Activated naive CD4-positive, alpha-beta T cell treated with anti-CD3 and anti-CD28 coated beads, Interleukin-2, amount 50 U/mL, for 16 hours (primary cell): ENCODE measurements at regions not wholly inside any gene's neighbourhood (a gene's known extent, or its start where the extent isn't known, plus 50 kb on each side); places are given as distances from the start of the nearest gene placed in this dataset.

ENCODE experiments used
- DNase-seq: peaks from one replicate; pipeline ENCODE4 v3.0.0-alpha.2; 2020

DNA sequence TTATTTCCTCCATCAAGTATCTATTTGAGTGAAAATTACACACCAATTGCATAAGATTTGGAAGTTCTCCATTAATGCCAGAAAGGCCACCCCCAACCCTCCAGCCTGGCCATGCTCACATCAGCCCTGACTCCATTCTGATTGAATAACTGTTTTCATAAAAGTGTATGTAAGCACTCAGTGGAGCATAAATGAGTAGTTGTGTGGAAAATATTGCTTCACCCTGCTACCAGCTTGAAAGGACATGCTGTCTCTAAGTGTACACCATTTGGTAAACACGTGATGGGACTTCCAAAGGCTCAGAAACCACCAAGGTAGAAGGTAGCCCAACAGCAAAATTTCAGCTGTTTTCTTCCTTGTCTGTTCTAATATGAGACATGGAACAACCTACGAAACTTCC lies 393.8 kb downstream of the ZNF385D start:
- DNase-seq, result no peak

DNA sequence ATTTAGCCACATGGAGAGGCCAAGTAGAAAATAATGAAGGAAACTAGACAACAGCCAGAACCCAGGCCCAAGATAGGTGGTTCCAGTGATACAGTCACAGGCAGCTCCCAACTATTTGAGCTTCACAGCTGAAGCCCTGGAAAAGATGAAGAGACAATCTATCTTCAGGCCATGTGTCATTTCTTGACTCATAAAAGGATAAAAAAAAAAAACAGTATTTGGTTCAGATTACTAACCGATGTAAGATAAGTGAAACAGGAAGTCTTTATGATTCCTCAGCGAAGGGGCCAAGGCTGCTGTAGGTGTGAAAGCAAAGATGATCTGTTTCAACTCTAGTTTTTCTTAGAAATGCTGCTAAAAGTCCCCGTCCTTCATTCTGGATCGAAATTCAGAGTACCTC lies 394.6 kb downstream of the ZNF385D start:
- no peak for DNase-seq

GRCh38 chr3:21345382-21345976 lies 405.5 kb downstream of the ZNF385D start:
- no peak for DNase-seq

GRCh38 chr3:21331857-21332256 lies 419.2 kb downstream of the ZNF385D start:
- DNase-seq, result no peak

DNA sequence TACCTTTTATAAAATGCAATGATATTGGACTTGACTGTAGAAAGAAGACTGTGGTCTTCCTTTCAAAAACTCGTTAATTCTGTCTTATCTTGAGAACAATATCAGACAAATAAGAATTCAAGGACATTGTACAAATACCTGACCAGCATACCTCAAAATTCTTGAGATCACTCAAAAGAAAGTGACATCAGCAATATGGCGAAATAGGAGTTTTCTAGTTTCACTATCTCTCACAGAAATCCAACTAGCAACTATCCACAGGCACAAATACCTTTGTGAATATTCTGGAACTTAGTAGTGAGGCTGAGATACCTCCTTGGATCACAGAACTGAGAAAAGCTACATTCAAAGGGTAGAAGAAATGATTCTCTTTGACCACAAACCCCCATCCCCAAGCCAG lies 419.7 kb downstream of the ZNF385D start:
- DNase-seq, result no peak

DNA sequence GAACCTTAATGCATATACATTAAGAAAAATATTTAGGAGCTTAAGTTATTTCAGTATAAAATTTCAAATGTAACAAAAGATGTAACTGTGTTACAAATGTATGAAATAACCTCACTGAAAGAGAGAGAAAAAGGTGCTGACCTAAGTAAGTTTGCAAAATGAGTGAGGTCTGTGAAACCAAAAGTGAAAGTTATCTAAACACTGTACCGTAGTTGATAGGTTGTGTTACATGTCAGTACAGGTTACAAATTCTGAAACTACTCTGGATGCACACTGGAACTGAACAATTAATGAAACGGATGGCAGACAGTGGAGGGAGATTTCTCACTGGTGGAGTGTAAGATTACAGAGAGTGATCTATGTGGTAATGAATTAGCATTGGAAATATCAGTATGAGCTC lies 420.7 kb downstream of the ZNF385D start:
- DNase-seq, result no peak

GRCh38 chr3:21328711-21329390 lies 422.2 kb downstream of the ZNF385D start:
- DNase-seq, result no peak

DNA sequence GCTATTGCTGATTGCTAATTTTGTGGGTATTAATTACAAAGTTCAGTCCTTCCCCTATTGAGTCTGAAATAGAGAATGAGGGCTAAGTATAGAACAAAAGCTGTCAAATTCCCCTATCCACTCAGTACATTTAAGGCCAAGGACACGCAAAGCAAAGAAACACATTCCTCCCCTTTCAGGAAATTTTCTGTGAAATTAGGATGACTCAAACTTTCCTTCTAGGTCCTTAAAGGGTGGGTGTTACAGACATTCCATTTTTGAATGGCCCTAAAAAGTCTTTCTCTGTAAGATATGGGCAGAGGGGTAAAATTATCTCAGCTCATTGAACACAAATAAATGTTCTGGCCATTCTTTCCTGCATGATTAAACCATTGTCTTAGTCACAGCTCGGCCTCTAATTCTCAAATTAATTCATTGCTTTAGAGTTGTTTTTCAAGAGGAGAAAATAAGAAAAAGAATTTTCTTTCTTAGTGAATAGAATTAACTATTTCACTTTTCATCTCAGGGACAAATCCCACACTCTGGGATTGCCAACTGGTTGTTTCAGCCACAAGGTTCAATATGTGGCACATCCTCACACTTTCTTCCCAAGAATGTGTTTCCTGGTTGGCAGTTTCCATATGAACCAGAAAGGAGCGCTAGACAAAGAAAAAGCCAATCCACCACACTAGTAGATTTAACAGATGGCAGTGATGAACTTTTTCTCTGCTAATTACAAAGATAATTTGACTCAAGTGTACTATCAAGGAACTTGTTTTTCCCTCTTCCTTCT lies 424.1 kb downstream of the ZNF385D start:
- no peak for DNase-seq

DNA sequence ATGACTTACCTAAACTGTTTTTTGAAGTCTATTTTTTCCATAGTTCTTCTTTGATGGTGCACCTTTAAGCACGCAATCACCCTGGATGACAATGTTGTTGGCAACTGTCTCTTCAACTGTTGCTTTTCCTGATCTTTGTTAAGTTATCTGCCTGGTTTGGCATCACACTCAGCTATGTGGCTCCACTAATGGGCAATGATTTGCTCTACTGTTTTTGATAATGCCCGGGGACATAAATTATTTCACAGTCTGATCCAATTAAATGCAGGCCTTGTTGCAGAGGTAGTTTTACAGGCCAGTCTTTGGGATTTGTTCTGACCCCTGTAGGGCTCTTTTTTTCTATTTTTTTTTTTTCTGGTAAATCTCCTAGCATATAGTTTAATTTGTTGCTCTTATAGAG lies 436.3 kb downstream of the ZNF385D start:
- DNase-seq, result no peak

- DNase-seq, result no peak
Measured at GRCh38 chr3:21310891-21311290, 440.1 kb downstream of the ZNF385D start.

DNA sequence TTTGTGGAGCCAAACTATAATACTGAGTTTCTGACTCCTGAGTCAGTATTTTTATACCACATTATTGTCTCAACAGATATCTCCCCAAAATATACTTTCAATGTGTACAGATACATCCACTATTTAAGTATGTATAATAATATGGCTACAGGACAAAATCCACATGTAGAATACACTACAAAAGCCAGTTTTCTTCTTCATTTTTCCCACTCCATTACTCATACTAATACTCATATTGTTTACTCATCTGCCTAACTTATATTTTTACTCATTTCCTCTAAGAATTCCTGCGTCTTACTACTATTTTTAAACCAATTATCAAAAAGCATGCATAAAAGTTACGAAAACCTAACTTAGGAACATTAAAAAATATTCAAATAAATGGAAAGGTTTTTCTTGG lies 440.8 kb downstream of the ZNF385D start:
- DNase-seq, result no peak

- no peak for DNase-seq
Measured at GRCh38 chr3:21297304-21297703, 453.7 kb downstream of the ZNF385D start.

DNA sequence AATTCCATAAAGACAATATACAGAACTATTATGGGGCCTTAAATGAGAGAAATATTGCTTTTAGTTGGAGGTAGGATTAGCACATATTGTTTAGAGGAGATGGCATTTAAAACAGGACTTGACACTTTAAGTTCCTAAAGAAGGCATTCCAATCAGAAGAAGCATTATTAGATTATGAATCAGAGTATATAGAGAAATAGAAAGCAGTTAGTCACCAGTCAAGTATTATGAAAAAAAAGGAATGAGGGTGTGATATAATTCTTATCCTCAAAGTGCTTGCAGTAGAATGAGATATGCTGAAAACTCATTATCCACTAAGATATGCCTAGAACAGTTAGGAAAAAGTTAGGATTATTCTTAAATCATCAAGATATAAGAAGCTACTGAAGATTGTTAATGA lies 456.2 kb downstream of the ZNF385D start:
- no peak for DNase-seq

DNA sequence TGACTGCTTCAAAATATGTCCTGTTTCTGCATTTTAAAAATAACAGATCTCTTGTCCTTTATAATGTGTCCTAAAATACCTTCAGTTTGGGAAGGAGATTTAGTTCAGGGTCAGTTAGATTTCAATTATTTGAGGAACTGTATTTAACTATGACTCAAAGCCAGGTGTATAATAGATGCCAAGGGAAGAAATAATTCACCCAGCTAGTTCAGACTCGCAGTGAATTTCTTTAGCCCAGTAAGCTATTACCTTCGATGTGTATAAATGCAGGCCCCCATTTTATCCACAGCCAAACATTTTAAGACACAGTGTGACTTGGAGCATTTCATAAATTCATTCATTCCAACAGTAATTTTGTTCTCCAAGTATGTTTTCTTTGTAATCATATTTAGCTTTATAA lies 458.0 kb downstream of the ZNF385D start:
- DNase-seq, result no peak

GRCh38 chr3:21290557-21290956 lies 460.5 kb downstream of the ZNF385D start:
- DNase-seq, result no peak

DNA sequence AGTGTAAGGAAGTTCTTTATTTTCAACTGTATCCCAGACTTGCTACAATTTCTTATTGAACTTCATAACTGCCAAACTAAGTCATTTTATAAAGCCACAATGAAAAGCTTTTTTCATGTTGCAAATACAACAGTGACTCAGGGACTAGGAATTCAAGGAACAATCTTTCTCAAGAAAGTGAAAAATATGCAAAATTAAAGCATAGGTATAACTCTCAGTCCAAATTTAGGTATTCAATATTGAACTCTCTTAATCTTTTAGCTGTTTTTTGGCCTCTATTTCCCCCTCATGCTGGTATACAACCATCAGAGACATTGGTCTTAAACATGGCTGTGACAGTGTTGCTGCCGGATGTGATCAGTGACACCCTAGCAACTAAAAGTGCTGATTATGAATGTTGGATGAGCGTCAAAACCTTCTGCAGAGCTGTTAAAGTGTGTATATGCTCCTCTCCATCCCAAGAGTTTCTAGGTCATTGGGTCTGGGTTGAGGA lies 476.9 kb downstream of the ZNF385D start:
- DNase-seq, result no peak

- no peak for DNase-seq
Measured at GRCh38 chr3:21273259-21274025, 477.6 kb downstream of the ZNF385D start.

DNA sequence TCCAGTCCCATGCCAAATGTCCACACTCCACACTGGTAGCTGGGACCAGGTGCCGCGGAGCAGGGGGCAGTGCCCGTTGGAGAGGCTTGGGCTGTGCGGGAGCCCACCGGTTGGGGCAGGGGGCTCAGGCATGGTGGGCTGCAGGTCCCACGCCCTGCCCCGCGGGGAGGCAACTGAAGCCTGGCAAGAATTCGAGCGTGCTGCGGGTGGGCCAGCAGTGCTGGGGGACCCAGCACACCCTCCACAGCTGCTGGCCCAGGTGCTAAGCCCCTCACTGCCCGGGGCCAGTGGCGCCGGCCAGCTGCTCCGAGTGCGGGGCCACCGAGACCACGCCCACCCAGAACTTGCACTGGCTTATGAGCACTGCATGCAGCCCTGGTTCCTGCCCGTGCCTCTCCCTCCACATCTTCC lies 479.4 kb downstream of the ZNF385D start:
- no peak for DNase-seq

GRCh38 chr3:21269882-21270281 lies 481.1 kb downstream of the ZNF385D start:
- no peak for DNase-seq

DNA sequence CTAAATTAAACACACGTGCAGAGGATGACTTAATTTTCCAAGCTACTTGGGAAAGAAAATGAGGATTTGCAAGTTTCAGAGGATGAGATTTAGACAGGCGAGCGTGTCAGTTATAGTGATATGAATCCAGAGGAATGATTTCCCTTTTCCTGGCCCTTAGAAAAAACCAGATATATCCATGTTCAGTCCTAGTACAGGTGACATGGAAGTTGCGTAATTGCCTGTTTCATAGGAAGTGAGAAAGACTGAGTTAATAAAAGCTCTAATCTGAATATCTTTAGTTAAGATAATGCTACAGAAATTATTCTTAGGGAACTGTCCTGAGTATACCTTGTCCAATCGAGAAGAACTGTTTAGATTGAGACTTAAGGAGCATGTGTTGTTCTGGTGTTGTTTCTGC lies 490.5 kb downstream of the ZNF385D start:
- DNase-seq, result no peak

DNA sequence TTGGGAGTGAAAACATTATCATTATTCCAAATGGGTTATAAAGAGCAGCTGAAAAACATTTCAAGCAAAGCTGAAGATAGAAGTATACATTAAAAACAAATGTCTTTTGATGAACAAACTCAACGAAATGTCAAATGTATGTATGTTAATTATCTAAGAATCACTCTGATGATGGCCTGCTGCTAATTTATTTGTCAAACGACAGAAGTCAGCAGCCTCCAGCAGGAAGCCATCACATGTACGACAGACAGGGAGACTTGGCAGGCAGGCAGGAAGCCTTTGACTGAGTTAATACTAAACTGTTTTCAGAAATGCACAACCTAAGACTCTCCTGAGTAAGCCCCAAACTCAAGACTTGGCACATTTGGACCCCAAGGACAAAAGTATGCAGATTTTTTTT lies 491.1 kb downstream of the ZNF385D start:
- no peak for DNase-seq

DNA sequence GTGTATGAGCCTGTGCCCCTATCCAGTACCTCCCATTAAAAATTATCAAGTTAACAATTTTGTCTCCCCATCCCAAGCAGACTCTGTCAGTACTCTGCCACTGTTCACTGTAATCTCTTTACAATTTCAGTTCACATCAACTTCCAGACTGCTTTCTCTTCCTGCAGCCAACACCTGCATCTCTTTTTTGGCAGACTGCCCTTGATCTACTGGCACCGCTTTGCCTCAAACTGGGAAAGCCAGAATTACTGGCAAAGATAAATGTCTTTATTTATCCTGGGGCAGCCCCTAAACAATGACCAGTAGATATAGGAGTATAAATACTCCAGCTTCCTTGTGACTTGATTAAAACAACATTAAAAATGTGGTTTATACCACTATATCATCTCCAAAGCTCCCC lies 494.1 kb downstream of the ZNF385D start:
- DNase-seq, result no peak

GRCh38 chr3:21238661-21239060 lies 512.3 kb downstream of the ZNF385D start:
- DNase-seq, result no peak
